Glutamatergic neuron (in vitro differentiated cells): ENCODE measurements at regions not wholly inside any gene's neighbourhood (a gene's known extent, or its start where the extent isn't known, plus 50 kb on each side); places are given as distances from the start of the nearest gene placed in this dataset.
"Not testable (repeated sequence)": the region's sequence is repeated elsewhere in the genome, so short reads cannot be mapped to it uniquely, and the experiment has no call there.

Experiments used
- DNase-seq: peaks from one replicate; pipeline ENCODE4 v3.0.0; 2022
- H3K27ac Mint-ChIP-seq: one replicate; pipeline ENCODE4 v1.8.0; 2020; ENCODE audit warnings: mild to moderate bottlenecking, mixed read lengths, inconsistent platforms; ENCODE audit not compliant: unreplicated experiment
- H3K27me3 Mint-ChIP-seq: one replicate; pipeline ENCODE4 v1.8.0; 2020; ENCODE audit warnings: mild to moderate bottlenecking, moderate library complexity, mixed read lengths, inconsistent platforms; ENCODE audit not compliant: unreplicated experiment
- H3K36me3 Mint-ChIP-seq: one replicate; pipeline ENCODE4 v1.8.0; 2020; ENCODE audit warnings: mild to moderate bottlenecking, mixed read lengths, inconsistent platforms; ENCODE audit not compliant: unreplicated experiment
- H3K4me1 Mint-ChIP-seq: one replicate; pipeline ENCODE4 v1.8.0; 2020; ENCODE audit warnings: mild to moderate bottlenecking, low read depth, mixed read lengths, inconsistent platforms; ENCODE audit not compliant: unreplicated experiment
- H3K4me3 Mint-ChIP-seq: one replicate; pipeline ENCODE4 v1.8.0; 2020; ENCODE audit warnings: mild to moderate bottlenecking, mixed read lengths, inconsistent platforms; ENCODE audit not compliant: unreplicated experiment
- H3K9me3 Mint-ChIP-seq: one replicate; pipeline ENCODE4 v1.8.0; 2020; ENCODE audit warnings: mild to moderate bottlenecking, moderate library complexity, mixed read lengths, inconsistent platforms; ENCODE audit not compliant: unreplicated experiment
- TF ChIP-seq, protein P1 (sequence below): fragments of 200-600 bp; sonication (generic); IDR thresholded peaks from one replicate; pipeline ENCODE4 v1.5.0; 2021; ENCODE audit not compliant: partially characterized antibody, unreplicated experiment

GRCh38 chr16:34001184-34001583 is 541.8 kb downstream of the TP53TG3F start:
- H3K27ac Mint-ChIP-seq, H3K4me1 Mint-ChIP-seq, H3K36me3 Mint-ChIP-seq: not testable (repeated sequence)

DNA sequence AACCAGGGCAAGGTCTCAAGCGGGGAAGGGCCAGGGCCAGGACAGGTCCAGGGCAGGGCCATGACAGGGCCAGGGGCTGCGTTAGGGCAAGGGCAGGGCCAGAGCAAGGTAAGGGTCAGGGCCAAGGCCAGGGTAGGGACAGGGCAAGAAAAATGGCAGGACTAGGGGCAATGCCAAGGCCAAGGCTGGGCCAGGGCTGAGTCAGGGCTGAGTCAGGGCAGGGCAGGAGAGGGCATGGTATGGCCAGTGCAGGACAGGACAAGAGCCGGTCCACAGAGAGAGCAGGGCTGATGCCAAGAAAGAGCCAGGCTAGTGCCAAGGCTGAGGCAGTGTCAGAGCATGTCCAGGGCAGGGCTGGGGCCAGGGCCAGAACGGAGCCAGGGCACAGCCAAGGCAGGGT is 542.5 kb downstream of the TP53TG3F start:
- H3K4me3 Mint-ChIP-seq, H3K4me1 Mint-ChIP-seq, H3K36me3 Mint-ChIP-seq, H3K9me3 Mint-ChIP-seq, H3K27me3 Mint-ChIP-seq, H3K27ac Mint-ChIP-seq, DNase-seq: not testable (repeated sequence)

More at GRCh38 chr16:34001184-34001583, 541.8 kb downstream of the TP53TG3F start:
- DNase-seq, H3K4me3 Mint-ChIP-seq, H3K9me3 Mint-ChIP-seq, H3K27me3 Mint-ChIP-seq: not testable (repeated sequence)

DNA sequence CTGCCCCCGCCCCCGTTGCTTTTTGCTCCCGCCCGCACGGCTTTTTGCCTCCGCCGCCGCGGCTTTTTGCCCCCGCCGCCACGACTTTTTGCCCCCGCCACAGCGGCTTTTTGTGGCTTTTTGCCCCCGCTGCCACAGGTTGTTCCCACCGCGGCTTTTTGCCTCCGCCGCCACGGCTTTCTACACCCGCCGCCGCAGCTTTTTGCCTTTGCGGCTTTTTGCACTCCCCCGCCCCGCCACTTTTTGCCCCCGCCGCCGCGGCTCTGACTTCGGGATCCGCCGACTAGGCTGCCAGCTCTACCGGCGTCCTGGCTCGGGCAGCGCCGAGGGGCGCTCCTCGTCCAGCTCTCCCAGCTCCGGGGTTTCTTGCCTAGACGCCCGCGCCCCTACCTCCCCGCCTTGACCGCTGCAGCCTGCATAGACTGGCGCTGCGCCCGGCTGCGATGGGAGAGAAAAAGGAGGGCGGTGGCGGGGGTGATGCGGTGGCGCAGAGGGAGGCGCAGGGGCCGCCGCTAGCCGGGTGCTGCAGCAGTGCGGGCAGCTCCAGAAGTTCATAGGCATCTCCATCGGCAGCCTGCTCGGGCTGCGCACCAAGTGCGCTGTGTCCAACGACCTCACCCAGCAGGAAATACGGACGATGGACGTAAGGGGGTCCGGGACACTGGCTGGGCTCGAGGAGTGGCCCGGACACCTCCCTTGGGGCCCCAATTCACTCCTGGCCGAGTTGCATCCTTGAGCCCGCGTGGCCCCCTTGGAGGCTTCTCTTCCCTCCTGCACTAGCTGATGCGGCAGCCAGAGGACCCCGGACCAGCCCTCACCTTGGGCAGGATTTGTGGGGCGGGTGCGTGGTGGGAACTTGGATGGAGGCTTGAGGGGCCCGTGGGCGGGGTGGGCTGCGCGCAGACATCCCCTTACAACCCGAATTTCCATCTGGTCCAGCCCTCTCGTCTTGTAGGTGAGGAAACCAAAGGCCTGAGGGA is 555.7 kb downstream of the TP53TG3F start:
- not testable (repeated sequence) for H3K4me3 Mint-ChIP-seq, H3K4me1 Mint-ChIP-seq, H3K27me3 Mint-ChIP-seq, H3K27ac Mint-ChIP-seq, DNase-seq, H3K36me3 Mint-ChIP-seq
- peaks cover 11% of the 10 kb centered on the region for H3K9me3 Mint-ChIP-seq

- H3K4me3 Mint-ChIP-seq, DNase-seq, H3K27me3 Mint-ChIP-seq, H3K4me1 Mint-ChIP-seq, H3K36me3 Mint-ChIP-seq: not testable (repeated sequence)
- Mint-ChIP-seq H3K9me3 (peaks cover 18% of the 10 kb centered on the region), H3K27ac (peak overlapping the region; percentile 22)
These were observed 558.9 kb downstream of the TP53TG3F start for GRCh38 chr16:34018277-34018676.

DNA sequence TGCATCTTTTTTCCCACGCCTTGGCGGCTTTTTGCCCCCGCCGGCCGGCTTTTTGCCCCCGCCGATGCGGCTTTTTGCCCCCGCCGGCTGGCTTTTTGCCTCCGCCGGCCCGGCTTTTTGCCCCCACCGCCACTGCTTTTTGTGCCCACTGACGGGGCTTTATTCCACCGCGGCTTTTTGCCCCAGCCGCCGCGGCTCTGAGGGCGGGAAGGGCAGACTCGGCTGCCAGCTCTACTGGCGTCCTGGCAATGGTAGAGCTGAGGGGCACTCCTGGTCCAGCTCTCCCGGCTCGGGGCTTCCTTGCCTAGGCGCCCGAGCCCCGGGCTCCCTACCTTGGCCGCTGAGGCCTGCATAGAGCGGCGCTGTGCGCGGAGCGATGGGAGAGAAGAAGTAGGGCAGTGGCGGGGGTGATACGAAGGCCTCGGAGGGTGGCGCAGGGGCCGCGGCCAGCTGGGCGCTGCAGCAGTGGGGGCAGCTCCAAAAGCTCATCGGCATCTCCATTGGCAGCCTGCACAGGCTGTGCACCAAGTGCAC is 591.4 kb downstream of the TP53TG3F start:
- Mint-ChIP-seq H3K27me3 (peaks cover 3% of the 10 kb centered on the region), H3K4me1 (no peaks in the 10 kb centered on the region), H3K4me3 (no peak overlapping the region), H3K36me3 (peaks cover 21% of the 10 kb centered on the region), H3K9me3 (peaks cover 21% of the 10 kb centered on the region), H3K27ac (no peak overlapping the region)
- TF ChIP-seq, protein P1, sequence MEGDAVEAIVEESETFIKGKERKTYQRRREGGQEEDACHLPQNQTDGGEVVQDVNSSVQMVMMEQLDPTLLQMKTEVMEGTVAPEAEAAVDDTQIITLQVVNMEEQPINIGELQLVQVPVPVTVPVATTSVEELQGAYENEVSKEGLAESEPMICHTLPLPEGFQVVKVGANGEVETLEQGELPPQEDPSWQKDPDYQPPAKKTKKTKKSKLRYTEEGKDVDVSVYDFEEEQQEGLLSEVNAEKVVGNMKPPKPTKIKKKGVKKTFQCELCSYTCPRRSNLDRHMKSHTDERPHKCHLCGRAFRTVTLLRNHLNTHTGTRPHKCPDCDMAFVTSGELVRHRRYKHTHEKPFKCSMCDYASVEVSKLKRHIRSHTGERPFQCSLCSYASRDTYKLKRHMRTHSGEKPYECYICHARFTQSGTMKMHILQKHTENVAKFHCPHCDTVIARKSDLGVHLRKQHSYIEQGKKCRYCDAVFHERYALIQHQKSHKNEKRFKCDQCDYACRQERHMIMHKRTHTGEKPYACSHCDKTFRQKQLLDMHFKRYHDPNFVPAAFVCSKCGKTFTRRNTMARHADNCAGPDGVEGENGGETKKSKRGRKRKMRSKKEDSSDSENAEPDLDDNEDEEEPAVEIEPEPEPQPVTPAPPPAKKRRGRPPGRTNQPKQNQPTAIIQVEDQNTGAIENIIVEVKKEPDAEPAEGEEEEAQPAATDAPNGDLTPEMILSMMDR, result no peak
- DNase-seq, result no peak

DNA sequence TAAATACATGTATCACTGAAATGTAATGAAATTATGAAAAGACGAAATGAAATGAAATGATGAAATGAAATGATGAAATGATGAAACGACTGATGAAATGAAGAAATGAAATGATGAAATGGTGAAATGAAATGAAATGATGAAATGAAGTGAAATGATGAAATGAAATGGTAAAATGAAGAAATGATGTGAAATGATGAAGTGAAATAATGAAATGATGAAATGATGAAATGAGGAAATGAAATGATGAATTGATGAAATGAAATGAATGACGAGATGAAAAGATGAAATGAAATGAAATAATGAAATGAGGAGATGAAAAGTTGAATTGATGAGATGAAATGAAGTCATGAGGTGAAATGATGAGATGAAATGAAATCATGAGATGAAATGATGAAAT is 594.7 kb downstream of the TP53TG3F start:
- TF ChIP-seq, protein P1, result no peak
- Mint-ChIP-seq H3K27me3 (peaks cover 3% of the 10 kb centered on the region), H3K4me3 (no peak overlapping the region), H3K9me3 (peaks cover 15% of the 10 kb centered on the region), H3K4me1 (no peaks in the 10 kb centered on the region), H3K36me3 (peaks cover 15% of the 10 kb centered on the region), H3K27ac (no peak overlapping the region)
- no peak for DNase-seq

- Mint-ChIP-seq H3K27ac (no peak overlapping the region), H3K4me3 (no peak overlapping the region), H3K4me1 (no peaks in the 10 kb centered on the region), H3K9me3 (peaks cover 12% of the 10 kb centered on the region), H3K36me3 (peaks cover 10% of the 10 kb centered on the region), H3K27me3 (peaks cover 3% of the 10 kb centered on the region)
- DNase-seq, result no peak
- TF ChIP-seq, protein P1, result no peak
These were observed 595.6 kb downstream of the TP53TG3F start for GRCh38 chr16:34054969-34055368.

- peak overlapping the region; percentile 0 for H3K27ac Mint-ChIP-seq
- DNase-seq, H3K4me1 Mint-ChIP-seq, H3K4me3 Mint-ChIP-seq: not testable (repeated sequence)
- H3K36me3 Mint-ChIP-seq, result peaks cover 36% of the 10 kb centered on the region
- H3K9me3 Mint-ChIP-seq, result peaks cover 44% of the 10 kb centered on the region
- H3K27me3 Mint-ChIP-seq, result peaks cover 33% of the 10 kb centered on the region
These were observed 603.3 kb downstream of the TP53TG3F start for GRCh38 chr16:34062620-34063253.

GRCh38 chr16:34063498-34064157 is 604.2 kb downstream of the TP53TG3F start:
- DNase-seq, H3K4me1 Mint-ChIP-seq, H3K4me3 Mint-ChIP-seq: not testable (repeated sequence)
- H3K27ac Mint-ChIP-seq, result peak overlapping the region; percentile 1
- H3K36me3 Mint-ChIP-seq, result peaks cover 36% of the 10 kb centered on the region
- peaks cover 44% of the 10 kb centered on the region for H3K9me3 Mint-ChIP-seq
- H3K27me3 Mint-ChIP-seq, result peaks cover 33% of the 10 kb centered on the region
